ENCODE measurements at regions not wholly inside any gene's neighbourhood (a gene's known extent, or its start where the extent isn't known, plus 50 kb on each side); places are given as distances from the start of the nearest gene placed in this dataset.

DNA sequence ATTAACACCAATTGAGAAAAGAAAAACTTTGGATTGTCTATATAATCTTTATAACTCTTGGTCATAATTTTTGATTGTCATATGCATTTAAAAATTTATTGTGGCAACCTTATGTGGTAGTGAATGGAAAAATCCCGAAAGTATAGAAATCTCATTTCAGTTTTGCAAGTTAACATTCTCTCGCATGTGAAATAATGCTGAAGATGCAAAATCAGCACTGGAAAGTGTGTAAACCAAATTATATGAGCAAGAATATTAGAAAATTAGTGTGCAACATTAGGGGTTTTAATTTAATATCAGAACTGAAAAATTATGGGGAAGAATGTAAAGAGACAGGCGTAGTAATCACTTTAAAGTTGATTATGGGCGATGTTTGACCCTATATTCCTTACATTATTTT, 1472.8 kb downstream of the PCDH7 start:
- TF ChIP-seq, protein P1, sequence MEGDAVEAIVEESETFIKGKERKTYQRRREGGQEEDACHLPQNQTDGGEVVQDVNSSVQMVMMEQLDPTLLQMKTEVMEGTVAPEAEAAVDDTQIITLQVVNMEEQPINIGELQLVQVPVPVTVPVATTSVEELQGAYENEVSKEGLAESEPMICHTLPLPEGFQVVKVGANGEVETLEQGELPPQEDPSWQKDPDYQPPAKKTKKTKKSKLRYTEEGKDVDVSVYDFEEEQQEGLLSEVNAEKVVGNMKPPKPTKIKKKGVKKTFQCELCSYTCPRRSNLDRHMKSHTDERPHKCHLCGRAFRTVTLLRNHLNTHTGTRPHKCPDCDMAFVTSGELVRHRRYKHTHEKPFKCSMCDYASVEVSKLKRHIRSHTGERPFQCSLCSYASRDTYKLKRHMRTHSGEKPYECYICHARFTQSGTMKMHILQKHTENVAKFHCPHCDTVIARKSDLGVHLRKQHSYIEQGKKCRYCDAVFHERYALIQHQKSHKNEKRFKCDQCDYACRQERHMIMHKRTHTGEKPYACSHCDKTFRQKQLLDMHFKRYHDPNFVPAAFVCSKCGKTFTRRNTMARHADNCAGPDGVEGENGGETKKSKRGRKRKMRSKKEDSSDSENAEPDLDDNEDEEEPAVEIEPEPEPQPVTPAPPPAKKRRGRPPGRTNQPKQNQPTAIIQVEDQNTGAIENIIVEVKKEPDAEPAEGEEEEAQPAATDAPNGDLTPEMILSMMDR (IDR thresholded peaks at IDR 0.05), result no peak
- TF ChIP-seq EZH2phosphoT487 (IDR thresholded peaks at IDR 0.05) (no peak), EZH2 (IDR thresholded peaks at IDR 0.05) (no peak)

All from neural progenitor cell (in vitro differentiated cells).